ENCODE measurements at regions not wholly inside any gene's neighbourhood (a gene's known extent, or its start where the extent isn't known, plus 50 kb on each side); places are given as distances from the start of the nearest gene placed in this dataset.
"Not testable (repeated sequence)": the region's sequence is repeated elsewhere in the genome, so short reads cannot be mapped to it uniquely, and the experiment has no call there.

DNA sequence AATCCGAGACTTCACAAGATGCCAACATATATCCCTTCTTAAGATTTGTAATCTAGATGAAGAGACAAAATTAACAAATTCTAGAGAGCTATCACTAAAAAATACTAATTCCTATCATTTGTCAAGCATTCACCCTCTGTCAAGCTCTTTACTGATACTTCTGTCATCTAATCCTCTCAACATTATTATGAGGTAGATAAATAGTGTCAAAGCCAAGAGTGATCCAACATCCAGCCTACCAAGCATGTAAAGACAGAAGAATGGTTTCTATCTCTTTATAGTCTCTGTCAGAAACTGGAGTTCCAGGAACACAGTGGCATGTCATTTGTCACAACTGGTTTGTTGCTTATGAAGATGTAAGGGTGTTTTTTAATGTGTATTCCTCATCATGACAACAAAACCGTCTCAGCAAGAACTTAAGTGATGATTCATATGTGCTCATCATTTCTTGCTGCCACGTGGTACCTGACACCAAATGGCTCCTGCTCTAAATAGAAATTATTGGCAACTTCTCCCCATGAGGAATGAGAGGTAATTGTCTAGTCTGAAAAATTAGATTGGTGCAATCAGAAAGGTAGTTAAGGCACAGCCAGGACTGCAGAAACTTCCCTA lies 196.8 kb downstream of the TOX3 start:
- Mint-ChIP-seq H3K4me3 (ENCODE audit: low read depth) (no peak overlapping the region), H3K36me3 (ENCODE audit: insufficient read depth) (no peaks in the 10 kb centered on the region), H3K9me3 (ENCODE audit: low read depth) (peaks cover under 1% of the 10 kb centered on the region), H3K27ac (no peak overlapping the region), H3K4me1 (ENCODE audit: low read depth) (peaks cover 2% of the 10 kb centered on the region), H3K27me3 (no peaks in the 10 kb centered on the region)
- TF ChIP-seq, protein P1, sequence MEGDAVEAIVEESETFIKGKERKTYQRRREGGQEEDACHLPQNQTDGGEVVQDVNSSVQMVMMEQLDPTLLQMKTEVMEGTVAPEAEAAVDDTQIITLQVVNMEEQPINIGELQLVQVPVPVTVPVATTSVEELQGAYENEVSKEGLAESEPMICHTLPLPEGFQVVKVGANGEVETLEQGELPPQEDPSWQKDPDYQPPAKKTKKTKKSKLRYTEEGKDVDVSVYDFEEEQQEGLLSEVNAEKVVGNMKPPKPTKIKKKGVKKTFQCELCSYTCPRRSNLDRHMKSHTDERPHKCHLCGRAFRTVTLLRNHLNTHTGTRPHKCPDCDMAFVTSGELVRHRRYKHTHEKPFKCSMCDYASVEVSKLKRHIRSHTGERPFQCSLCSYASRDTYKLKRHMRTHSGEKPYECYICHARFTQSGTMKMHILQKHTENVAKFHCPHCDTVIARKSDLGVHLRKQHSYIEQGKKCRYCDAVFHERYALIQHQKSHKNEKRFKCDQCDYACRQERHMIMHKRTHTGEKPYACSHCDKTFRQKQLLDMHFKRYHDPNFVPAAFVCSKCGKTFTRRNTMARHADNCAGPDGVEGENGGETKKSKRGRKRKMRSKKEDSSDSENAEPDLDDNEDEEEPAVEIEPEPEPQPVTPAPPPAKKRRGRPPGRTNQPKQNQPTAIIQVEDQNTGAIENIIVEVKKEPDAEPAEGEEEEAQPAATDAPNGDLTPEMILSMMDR (IDR thresholded peaks at IDR 0.05; ENCODE audit: unreplicated experiment) = no peak
- no peak for DNase-seq (ENCODE audit: low spot score, unreplicated experiment)

DNA sequence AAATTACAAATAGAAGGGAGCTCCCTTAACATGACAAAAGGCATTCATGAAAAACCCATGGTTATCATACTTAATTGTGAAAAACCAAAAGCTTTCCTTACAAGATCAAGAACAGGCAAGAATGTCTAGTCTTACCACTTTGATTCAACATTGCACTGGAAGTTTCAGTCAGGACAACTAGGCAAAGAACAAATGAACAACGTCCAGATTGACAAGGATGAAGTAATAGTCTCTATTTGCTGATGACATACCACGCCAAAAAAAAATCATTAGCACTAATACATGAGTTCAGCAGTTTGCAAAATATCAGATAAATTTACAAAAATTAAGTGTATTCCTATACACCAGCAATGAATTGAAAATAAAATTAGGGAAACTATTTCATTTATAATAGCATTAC lies 200.2 kb downstream of the TOX3 start:
- DNase-seq (ENCODE audit: low spot score, unreplicated experiment) = no peak
- no peaks in the 10 kb centered on the region for H3K27me3 Mint-ChIP-seq
- H3K4me3 Mint-ChIP-seq (ENCODE audit: low read depth) = no peak overlapping the region
- H3K36me3 Mint-ChIP-seq (ENCODE audit: insufficient read depth) = no peaks in the 10 kb centered on the region
- TF ChIP-seq, protein P1 (IDR thresholded peaks at IDR 0.05; ENCODE audit: unreplicated experiment) = no peak
- no peaks in the 10 kb centered on the region for H3K9me3 Mint-ChIP-seq (ENCODE audit: low read depth)
- no peaks in the 10 kb centered on the region for H3K4me1 Mint-ChIP-seq (ENCODE audit: low read depth)
- no peak overlapping the region for H3K27ac Mint-ChIP-seq

DNA sequence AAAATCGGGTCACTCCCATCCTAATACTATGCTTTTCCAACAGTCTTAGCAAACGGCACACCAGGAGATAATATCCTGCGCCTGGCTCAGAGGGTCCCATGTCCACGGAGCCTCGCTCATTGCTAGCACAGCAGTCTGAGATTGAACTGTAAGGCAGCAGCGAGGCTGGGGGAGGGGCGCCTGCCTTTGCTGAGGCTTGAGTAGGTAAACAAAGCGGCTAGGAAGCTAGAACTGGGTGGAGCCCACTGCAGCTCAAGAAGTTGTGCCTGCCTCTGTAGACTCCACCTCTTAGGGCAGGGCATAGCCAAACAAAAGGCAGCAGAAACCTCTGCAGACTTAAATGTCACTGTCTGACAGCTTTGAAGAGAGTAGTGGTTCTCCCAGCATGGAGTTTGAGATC lies 213.3 kb downstream of the TOX3 start:
- H3K4me3 Mint-ChIP-seq (ENCODE audit: low read depth); H3K36me3 Mint-ChIP-seq (ENCODE audit: insufficient read depth); H3K4me1 Mint-ChIP-seq (ENCODE audit: low read depth); H3K27ac Mint-ChIP-seq; H3K27me3 Mint-ChIP-seq; DNase-seq (ENCODE audit: low spot score, unreplicated experiment): not testable (repeated sequence)
- peaks cover 26% of the 10 kb centered on the region for H3K9me3 Mint-ChIP-seq (ENCODE audit: low read depth)

DNA sequence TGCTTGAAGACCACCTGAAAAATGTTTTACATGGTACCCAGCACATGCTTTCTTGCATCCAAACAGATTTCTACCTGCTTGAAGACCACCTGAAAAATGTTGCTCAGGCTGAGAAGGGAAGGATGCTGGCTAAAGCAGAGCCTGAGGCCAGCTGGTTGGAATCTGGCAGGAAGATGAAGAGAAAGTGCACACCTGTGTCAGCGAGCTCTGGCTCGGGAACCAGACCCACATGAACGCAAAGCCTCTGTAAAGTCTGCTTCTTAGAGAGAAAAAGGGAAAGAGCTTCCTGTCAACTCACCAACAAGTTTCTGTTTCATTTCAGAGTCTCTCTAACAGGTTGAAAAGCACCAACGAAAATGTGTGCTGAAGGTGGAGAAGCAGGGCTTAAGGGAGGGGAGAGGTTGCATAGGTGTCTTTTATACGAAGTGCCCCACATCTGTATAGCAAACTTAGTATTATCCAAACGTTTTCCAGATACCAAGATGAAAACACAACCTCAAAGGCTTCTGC lies 226.0 kb downstream of the TOX3 start:
- H3K27me3 Mint-ChIP-seq = no peaks in the 10 kb centered on the region
- H3K36me3 Mint-ChIP-seq (ENCODE audit: insufficient read depth) = no peaks in the 10 kb centered on the region
- H3K4me1 Mint-ChIP-seq (ENCODE audit: low read depth) = no peaks in the 10 kb centered on the region
- no peak overlapping the region for H3K27ac Mint-ChIP-seq
- DNase-seq (ENCODE audit: low spot score, unreplicated experiment) = no peak
- H3K4me3 Mint-ChIP-seq (ENCODE audit: low read depth) = no peak overlapping the region
- no peaks in the 10 kb centered on the region for H3K9me3 Mint-ChIP-seq (ENCODE audit: low read depth)
- TF ChIP-seq, protein P1 (IDR thresholded peaks at IDR 0.05; ENCODE audit: unreplicated experiment) = no peak

DNA sequence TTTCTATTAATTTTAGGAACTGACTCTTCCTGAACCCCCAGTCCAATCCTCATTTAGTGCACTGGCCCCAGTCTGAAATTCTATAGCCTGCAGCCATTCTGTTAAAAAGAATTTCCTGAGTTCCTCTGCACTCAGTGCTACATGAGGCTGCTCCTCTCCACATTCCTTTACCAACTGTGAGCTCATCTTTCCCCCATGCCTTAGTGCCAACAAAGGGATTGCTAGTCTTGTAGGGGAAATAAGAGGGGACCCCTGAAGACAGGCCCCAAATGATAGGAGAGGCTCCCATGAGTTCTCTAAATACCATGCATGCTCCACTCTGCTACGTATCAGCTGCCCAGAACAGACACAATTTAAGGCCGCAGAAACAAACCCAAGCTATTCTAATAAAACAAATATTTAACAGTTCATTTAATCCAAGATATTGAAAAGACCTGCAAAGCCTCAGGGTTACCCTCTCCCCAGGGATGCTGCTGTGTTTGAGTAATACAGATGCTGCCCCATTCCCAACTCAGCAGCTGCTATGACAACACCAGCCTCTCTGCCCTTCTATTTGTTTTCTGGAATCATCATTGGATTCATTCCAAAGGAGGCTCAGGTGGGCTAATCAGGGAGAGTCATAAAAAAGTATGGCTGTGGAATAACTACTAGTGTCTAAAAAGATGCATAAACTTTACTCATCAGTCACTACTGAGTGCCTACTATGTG lies 228.5 kb downstream of the TOX3 start:
- H3K4me3 Mint-ChIP-seq (ENCODE audit: low read depth) = no peak overlapping the region
- no peaks in the 10 kb centered on the region for H3K36me3 Mint-ChIP-seq (ENCODE audit: insufficient read depth)
- peaks cover 3% of the 10 kb centered on the region for H3K9me3 Mint-ChIP-seq (ENCODE audit: low read depth)
- no peaks in the 10 kb centered on the region for H3K4me1 Mint-ChIP-seq (ENCODE audit: low read depth)
- no peaks in the 10 kb centered on the region for H3K27me3 Mint-ChIP-seq
- H3K27ac Mint-ChIP-seq = no peak overlapping the region
- TF ChIP-seq, protein P1 (IDR thresholded peaks at IDR 0.05; ENCODE audit: unreplicated experiment) = no peak
- no peak for DNase-seq (ENCODE audit: low spot score, unreplicated experiment)

DNA sequence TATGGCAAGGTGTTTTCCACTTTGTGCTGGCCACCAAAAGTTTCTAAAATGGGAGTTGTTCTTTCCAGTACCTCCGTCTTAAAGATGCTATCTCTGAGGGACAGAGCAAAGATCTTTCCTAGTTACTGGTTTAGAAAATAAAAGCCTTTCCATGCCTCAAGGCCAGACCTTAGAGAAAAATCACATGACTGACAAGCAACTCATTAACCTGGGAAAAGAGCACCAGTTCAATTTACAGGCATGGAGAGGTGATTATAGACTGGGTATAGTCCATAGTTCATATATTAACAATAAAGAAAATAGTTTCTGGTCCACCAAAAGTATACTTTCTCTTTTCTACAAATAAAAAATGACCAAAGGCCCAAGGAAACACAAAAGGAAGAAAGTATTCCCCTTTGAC lies 230.7 kb downstream of the TOX3 start:
- DNase-seq (ENCODE audit: low spot score, unreplicated experiment) = no peak
- no peaks in the 10 kb centered on the region for H3K27me3 Mint-ChIP-seq
- H3K4me3 Mint-ChIP-seq (ENCODE audit: low read depth) = no peak overlapping the region
- peaks cover 3% of the 10 kb centered on the region for H3K9me3 Mint-ChIP-seq (ENCODE audit: low read depth)
- H3K4me1 Mint-ChIP-seq (ENCODE audit: low read depth) = peaks cover 4% of the 10 kb centered on the region
- H3K27ac Mint-ChIP-seq = no peak overlapping the region
- TF ChIP-seq, protein P1 (IDR thresholded peaks at IDR 0.05; ENCODE audit: unreplicated experiment) = no peak
- no peaks in the 10 kb centered on the region for H3K36me3 Mint-ChIP-seq (ENCODE audit: insufficient read depth)
